ENCODE measurements at regions not wholly inside any gene's neighbourhood (a gene's known extent, or its start where the extent isn't known, plus 50 kb on each side); places are given as distances from the start of the nearest gene placed in this dataset.

- no peaks in the 10 kb centered on the region for H3K27me3 ChIP-seq
- DNase-seq, result no peak
- no peak for TF ChIP-seq CTCF (IDR thresholded peaks at IDR 0.05; ENCODE audit: low read depth, low read length)
- H3K4me3 ChIP-seq (ENCODE audit: low read depth, low read length), result no peak overlapping the region
- peaks cover 25% of the 10 kb centered on the region for H3K4me1 ChIP-seq
- H3K36me3 ChIP-seq, result no peaks in the 10 kb centered on the region
- H3K9me3 ChIP-seq, result no peaks in the 10 kb centered on the region
Measured at GRCh38 chr4:56128213-56128612, 179.5 kb downstream of the CEP135 start.

GRCh38 chr4:56127716-56128115 is 179.0 kb downstream of the CEP135 start:
- no peak for TF ChIP-seq CTCF (IDR thresholded peaks at IDR 0.05; ENCODE audit: low read depth, low read length)
- H3K36me3 ChIP-seq, result no peaks in the 10 kb centered on the region
- peaks cover 26% of the 10 kb centered on the region for H3K4me1 ChIP-seq
- H3K9me3 ChIP-seq, result no peaks in the 10 kb centered on the region
- DNase-seq, result peak; percentile 64
- H3K27me3 ChIP-seq, result no peaks in the 10 kb centered on the region
- H3K4me3 ChIP-seq (ENCODE audit: low read depth, low read length), result no peak overlapping the region

GRCh38 chr4:56123547-56123946 is 174.8 kb downstream of the CEP135 start:
- Histone ChIP-seq H3K36me3 (no peaks in the 10 kb centered on the region), H3K27me3 (no peaks in the 10 kb centered on the region), H3K4me1 (peaks cover 23% of the 10 kb centered on the region), H3K9me3 (no peaks in the 10 kb centered on the region), H3K4me3 (ENCODE audit: low read depth, low read length) (no peak overlapping the region)
- DNase-seq, result no peak
- TF ChIP-seq CTCF (IDR thresholded peaks at IDR 0.05; ENCODE audit: low read depth, low read length), result no peak

- TF ChIP-seq CTCF (IDR thresholded peaks at IDR 0.05; ENCODE audit: low read depth, low read length), result no peak
- no peak overlapping the region for H3K4me3 ChIP-seq (ENCODE audit: low read depth, low read length)
- no peaks in the 10 kb centered on the region for H3K9me3 ChIP-seq
- H3K27me3 ChIP-seq, result no peaks in the 10 kb centered on the region
- no peak for DNase-seq
- peaks cover 25% of the 10 kb centered on the region for H3K4me1 ChIP-seq
- no peaks in the 10 kb centered on the region; the same call in 1 of the 2 replicates for H3K36me3 ChIP-seq
Measured at GRCh38 chr4:56123051-56123450, 174.3 kb downstream of the CEP135 start.

GRCh38 chr4:56118845-56119244 is 170.1 kb downstream of the CEP135 start:
- peaks cover 35% of the 10 kb centered on the region for H3K4me1 ChIP-seq
- H3K4me3 ChIP-seq (ENCODE audit: low read depth, low read length), result no peak overlapping the region
- H3K9me3 ChIP-seq, result no peaks in the 10 kb centered on the region
- no peaks in the 10 kb centered on the region for H3K27me3 ChIP-seq
- H3K36me3 ChIP-seq, result no peaks in the 10 kb centered on the region; the same call in 1 of the 2 replicates
- no peak for TF ChIP-seq CTCF (IDR thresholded peaks at IDR 0.05; ENCODE audit: low read depth, low read length)
- DNase-seq, result no peak

- Histone ChIP-seq H3K27me3 (no peaks in the 10 kb centered on the region), H3K4me1 (peaks cover 37% of the 10 kb centered on the region), H3K36me3 (no peaks in the 10 kb centered on the region; the same call in 1 of the 2 replicates), H3K9me3 (no peaks in the 10 kb centered on the region), H3K4me3 (ENCODE audit: low read depth, low read length) (no peak overlapping the region)
- no peak for TF ChIP-seq CTCF (IDR thresholded peaks at IDR 0.05; ENCODE audit: low read depth, low read length)
- peak; percentile 39 for DNase-seq
Measured at GRCh38 chr4:56118055-56118454, 169.3 kb downstream of the CEP135 start.

Measured in BE2C (cell line).